ENCODE measurements at regions not wholly inside any gene's neighbourhood (a gene's known extent, or its start where the extent isn't known, plus 50 kb on each side); places are given as distances from the start of the nearest gene placed in this dataset.
"Not testable (repeated sequence)": the region's sequence is repeated elsewhere in the genome, so short reads cannot be mapped to it uniquely, and the experiment has no call there.

GRCh38 chr6:27807441-27808241, 104.6 kb downstream of the OR2B2 start:
- peak; percentile 56 to 74 for DNase-seq (ENCODE audit: low read depth in 1 of 2, low spot score in 1 of 2)

GRCh38 chr6:27806981-27807440, 105.2 kb downstream of the OR2B2 start:
- DNase-seq (ENCODE audit: low read depth in 1 of 2, low spot score in 1 of 2), result no peak

GRCh38 chr6:27805347-27805746, 106.8 kb downstream of the OR2B2 start:
- no peak for DNase-seq (ENCODE audit: low read depth in 1 of 2, low spot score in 1 of 2)

- DNase-seq (ENCODE audit: low read depth in 1 of 2, low spot score in 1 of 2), result no peak
These were observed 107.3 kb downstream of the OR2B2 start for GRCh38 chr6:27804851-27805250.

GRCh38 chr6:27800731-27801373, 111.3 kb downstream of the OR2B2 start:
- DNase-seq (ENCODE audit: low read depth in 1 of 2, low spot score in 1 of 2), result no peak

- no peak for DNase-seq (ENCODE audit: low read depth in 1 of 2, low spot score in 1 of 2)
These were observed 114.2 kb downstream of the OR2B2 start for GRCh38 chr6:27797960-27798359.

- DNase-seq (ENCODE audit: low read depth in 1 of 2, low spot score in 1 of 2), result not testable (repeated sequence)
These were observed 115.3 kb downstream of the OR2B2 start for GRCh38 chr6:27796736-27797481.

- peak in 1 of 2 donors; percentile 85 for DNase-seq (ENCODE audit: low read depth in 1 of 2, low spot score in 1 of 2)
These were observed 116.3 kb downstream of the OR2B2 start for GRCh38 chr6:27795697-27796494.

- peak in 1 of 2 donors; percentile 46 for DNase-seq (ENCODE audit: low read depth in 1 of 2, low spot score in 1 of 2)
These were observed 120.8 kb downstream of the OR2B2 start for GRCh38 chr6:27791182-27791943.

- DNase-seq (ENCODE audit: low read depth in 1 of 2, low spot score in 1 of 2), result not testable (repeated sequence)
These were observed 123.8 kb downstream of the OR2B2 start for GRCh38 chr6:27788376-27788775.

GRCh38 chr6:27786048-27786447, 126.1 kb downstream of the OR2B2 start:
- no peak for DNase-seq (ENCODE audit: low read depth in 1 of 2, low spot score in 1 of 2)

GRCh38 chr6:27785294-27785693, 126.9 kb downstream of the OR2B2 start:
- no peak for DNase-seq (ENCODE audit: low read depth in 1 of 2, low spot score in 1 of 2)

GRCh38 chr6:27782748-27783147, 129.4 kb downstream of the OR2B2 start:
- DNase-seq (ENCODE audit: low read depth in 1 of 2, low spot score in 1 of 2), result no peak

- DNase-seq (ENCODE audit: low read depth in 1 of 2, low spot score in 1 of 2), result no peak
These were observed 133.4 kb downstream of the OR2B2 start for GRCh38 chr6:27778625-27779417.

- no peak for DNase-seq (ENCODE audit: low read depth in 1 of 2, low spot score in 1 of 2)
These were observed 134.4 kb downstream of the OR2B2 start for GRCh38 chr6:27777614-27778355.

GRCh38 chr6:27777126-27777525, 135.1 kb downstream of the OR2B2 start:
- no peak for DNase-seq (ENCODE audit: low read depth in 1 of 2, low spot score in 1 of 2)

- DNase-seq (ENCODE audit: low read depth in 1 of 2, low spot score in 1 of 2), result no peak
These were observed 135.7 kb downstream of the OR2B2 start for GRCh38 chr6:27776504-27776903.

GRCh38 chr6:27775796-27776184, 136.4 kb downstream of the OR2B2 start:
- DNase-seq (ENCODE audit: low read depth in 1 of 2, low spot score in 1 of 2), result no peak
